NCI-H226 (cell line): ENCODE measurements at regions not wholly inside any gene's neighbourhood (a gene's known extent, or its start where the extent isn't known, plus 50 kb on each side); places are given as distances from the start of the nearest gene placed in this dataset.

Experiments
- DNase-seq: peaks from one replicate; pipeline ENCODE4 v3.0.0-alpha.2; 2015

- no peak for DNase-seq
These were observed 375.5 kb upstream of the KLHL1 start for GRCh38 chr13:70483599-70484276.

DNA sequence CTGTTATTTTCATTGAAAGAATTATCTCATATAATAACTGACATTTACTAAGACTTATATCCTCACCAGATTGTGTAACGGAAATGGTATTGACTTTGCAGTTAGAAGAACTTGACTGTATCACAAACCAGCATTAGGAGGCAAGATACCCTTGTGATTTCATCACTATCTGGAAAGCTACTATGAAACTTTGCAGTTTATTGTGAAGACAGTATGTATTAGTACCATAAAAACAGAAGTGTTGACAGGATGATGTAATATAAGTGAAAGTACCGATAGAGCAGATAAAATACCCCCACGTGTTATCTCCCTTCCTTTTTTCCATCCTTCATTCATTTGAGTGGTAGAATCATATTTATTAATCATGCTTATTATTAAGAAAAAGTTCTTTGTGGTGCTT, 365.7 kb upstream of the KLHL1 start:
- no peak for DNase-seq

- DNase-seq: no peak
These were observed 360.8 kb upstream of the KLHL1 start for GRCh38 chr13:70469077-70469476.

DNA sequence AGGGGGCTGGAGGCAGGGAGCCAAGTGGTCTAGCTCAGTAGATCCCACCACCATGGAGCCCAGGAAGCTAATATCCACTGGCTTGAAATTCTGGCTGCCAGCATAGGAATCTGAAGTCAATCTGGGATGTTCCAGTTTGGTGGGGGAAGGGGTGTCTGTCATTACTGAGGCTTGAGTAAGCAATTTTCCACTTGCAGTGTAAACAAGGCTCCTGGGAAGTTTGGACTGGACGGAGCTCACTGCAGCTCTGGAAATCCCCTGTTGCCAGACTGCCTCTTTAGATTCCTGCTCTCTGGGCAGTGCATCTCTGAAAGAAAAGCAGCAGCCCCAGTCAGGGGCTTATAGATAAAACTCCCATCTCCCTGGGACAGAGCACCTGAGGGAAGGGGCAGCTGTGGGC, 349.2 kb upstream of the KLHL1 start:
- no peak for DNase-seq

- DNase-seq: no peak
These were observed 340.6 kb upstream of the KLHL1 start for GRCh38 chr13:70448820-70449219.

DNA sequence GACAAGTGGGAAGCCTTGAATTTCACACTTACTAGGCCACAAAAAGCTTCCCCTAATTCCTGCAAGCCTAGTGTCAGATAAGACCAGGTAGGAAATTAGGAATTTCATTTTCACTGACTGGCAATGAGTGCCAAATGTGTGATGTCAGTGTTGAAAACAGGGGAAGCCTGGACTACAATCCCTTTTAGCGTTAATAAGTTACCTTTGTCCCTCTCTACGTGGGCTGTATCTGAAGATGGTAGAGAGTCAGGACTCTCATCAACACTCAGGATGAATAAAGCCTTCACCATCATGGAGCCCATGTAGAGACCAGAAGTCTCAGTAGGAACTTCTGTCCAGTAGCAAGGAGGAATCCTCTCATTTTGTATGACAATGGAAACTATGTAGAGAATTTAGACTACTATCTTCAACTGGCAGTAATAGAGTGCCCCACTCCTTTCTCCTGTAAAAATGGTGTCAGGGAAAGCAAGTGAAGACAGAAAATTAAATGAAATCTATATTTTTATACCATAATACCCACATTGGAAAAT, 324.1 kb upstream of the KLHL1 start:
- no peak for DNase-seq

GRCh38 chr13:70430256-70430655, 322.0 kb upstream of the KLHL1 start:
- no peak for DNase-seq

GRCh38 chr13:70424928-70425327, 316.7 kb upstream of the KLHL1 start:
- DNase-seq: no peak

- DNase-seq: no peak
These were observed 316.2 kb upstream of the KLHL1 start for GRCh38 chr13:70424428-70424827.

- no peak for DNase-seq
These were observed 306.9 kb upstream of the KLHL1 start for GRCh38 chr13:70415136-70415535.

DNA sequence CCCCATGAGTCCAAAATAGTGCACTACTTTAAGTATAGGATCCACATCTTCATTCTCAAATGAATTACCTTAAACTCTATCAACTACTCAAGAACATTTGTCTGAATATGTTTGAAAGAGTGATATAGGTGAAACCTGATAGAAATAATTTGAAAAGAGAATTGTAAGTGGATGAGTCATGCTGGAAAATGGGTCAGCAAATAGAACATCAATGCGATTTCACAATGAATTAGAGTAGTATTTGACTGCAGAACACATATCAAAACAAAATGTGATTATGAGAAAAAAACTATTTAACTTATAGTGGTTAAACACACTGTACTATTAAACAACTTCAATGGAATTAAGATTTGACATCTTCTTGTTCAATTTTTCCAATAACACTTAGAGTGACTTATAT, 300.6 kb upstream of the KLHL1 start:
- DNase-seq: no peak

- DNase-seq: no peak
These were observed 299.2 kb upstream of the KLHL1 start for GRCh38 chr13:70407486-70407885.

GRCh38 chr13:70405266-70405665, 297.0 kb upstream of the KLHL1 start:
- no peak for DNase-seq

- no peak for DNase-seq
These were observed 285.8 kb upstream of the KLHL1 start for GRCh38 chr13:70394031-70394548.

GRCh38 chr13:70391678-70392077, 283.4 kb upstream of the KLHL1 start:
- DNase-seq: no peak

DNA sequence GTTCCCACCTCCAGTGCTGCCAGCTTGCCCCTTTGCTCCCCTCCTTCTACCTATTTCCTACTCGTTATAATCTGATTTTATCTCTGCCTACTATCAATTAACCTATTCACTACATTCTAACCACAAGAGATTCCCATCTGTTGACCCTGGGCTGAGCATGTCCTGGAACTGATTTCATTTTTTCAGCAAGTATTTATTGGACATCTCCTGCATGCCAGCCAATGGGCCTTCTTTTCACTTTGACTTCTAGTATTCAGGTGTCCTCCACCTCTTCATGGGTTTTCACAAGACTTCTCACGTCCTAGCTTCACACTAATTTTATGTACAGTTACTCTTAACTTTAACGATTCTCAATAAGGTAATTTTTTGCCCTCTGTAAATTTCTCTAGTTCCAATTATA, 282.7 kb upstream of the KLHL1 start:
- no peak for DNase-seq

DNA sequence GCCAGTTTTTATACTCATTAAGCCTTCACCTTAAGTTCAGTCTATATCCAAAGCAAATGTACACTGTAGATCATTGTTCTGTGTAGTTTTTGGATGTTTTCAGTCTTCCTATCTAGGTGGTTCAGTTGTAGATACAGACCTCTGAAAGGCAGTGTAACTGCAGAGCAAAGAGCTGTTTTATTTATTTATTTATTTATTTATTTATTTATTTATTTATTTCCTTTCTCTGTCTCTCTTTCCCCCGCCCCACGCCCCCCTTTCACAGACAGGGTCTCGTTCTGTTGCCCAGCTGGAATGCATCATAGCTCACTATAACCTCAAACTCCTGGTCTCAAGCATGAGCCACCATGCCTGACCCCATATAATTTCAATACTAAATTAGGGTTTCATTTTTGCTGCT, 281.8 kb upstream of the KLHL1 start:
- no peak for DNase-seq

DNA sequence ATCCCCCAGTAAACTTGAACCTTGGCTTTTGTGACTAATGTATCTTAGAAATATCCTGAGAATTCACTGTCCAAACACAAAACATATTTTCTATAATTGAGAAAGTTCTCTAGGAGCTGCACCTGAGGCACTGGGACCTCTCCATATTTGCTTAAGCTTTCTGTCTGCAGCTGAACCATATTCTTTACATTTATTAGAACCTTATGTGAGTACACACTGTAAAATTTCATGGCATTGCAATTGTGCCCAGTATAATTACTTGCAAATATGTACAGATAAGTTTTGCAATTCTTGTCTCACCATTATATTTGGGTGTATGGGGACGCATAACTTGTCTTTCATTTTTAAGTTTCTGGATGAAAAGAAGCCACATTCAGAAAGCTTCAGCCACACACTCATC, 280.7 kb upstream of the KLHL1 start:
- no peak for DNase-seq

- no peak for DNase-seq
These were observed 278.7 kb upstream of the KLHL1 start for GRCh38 chr13:70386919-70387318.

- no peak for DNase-seq
These were observed 277.6 kb upstream of the KLHL1 start for GRCh38 chr13:70385852-70386251.

- DNase-seq: no peak
These were observed 275.9 kb upstream of the KLHL1 start for GRCh38 chr13:70384156-70384555.

DNA sequence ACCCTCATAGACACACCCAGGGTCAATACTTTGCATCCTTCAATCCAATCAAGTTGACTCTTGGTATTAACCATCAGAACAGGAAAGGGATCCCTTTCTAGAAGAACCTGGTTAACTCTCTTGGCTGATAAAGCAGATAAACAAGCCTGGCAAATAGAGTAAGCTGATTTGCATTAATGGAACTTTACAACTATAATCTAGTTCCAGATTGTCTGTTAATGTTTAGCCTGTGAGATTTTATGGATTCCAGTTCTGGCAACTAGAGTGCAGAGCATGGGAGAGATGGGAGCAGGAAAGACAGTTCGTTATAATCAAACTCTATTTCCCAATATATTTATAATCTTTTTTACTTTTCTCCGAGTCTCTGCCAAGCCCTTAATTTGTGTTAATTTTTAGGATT, 272.6 kb upstream of the KLHL1 start:
- DNase-seq: no peak

DNA sequence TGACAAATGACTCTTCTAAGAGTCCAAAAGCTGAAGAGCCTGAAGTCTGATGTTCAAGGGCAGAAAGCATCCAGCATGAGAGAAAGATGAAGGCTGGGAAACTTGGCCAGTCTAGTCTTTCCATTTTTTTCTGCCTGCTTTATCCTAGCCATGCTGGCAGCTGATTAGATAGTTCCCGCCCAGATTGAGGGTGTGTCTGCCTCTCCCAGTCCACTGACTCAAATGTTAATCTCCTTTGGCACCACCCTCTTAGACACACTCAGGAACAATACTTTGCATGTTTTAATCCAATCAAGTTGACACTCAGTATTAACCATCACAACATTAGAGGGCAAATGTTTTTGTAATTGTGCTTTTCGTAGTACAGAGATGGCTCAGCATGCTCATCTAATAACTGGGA, 267.5 kb upstream of the KLHL1 start:
- DNase-seq: no peak

DNA sequence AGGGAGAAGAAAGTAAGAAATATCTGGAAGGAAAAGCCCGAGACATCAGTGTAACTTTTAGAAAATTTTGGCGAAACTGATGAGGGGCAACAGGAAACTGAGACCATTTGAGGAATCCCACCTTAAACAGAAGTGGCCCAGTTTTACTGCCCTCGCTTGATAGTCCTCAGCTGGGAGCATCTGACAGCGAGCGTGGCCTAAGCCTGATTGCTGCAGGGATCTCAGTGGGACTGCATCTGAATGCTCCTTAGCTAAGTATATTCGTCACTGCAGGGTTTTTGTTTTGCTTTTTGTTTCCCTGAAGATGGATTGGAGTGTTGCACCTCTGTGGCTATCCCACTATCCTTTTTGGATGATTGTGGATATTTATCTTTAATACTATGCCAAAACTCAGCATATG, 262.7 kb upstream of the KLHL1 start:
- no peak for DNase-seq

- no peak for DNase-seq
These were observed 258.5 kb upstream of the KLHL1 start for GRCh38 chr13:70366720-70367119.
